ENCODE measurements at regions not wholly inside any gene's neighbourhood (a gene's known extent, or its start where the extent isn't known, plus 50 kb on each side); places are given as distances from the start of the nearest gene placed in this dataset.
A peak's percentile ranks its signal among the peaks of the same experiment; 100 is the strongest.

DNA sequence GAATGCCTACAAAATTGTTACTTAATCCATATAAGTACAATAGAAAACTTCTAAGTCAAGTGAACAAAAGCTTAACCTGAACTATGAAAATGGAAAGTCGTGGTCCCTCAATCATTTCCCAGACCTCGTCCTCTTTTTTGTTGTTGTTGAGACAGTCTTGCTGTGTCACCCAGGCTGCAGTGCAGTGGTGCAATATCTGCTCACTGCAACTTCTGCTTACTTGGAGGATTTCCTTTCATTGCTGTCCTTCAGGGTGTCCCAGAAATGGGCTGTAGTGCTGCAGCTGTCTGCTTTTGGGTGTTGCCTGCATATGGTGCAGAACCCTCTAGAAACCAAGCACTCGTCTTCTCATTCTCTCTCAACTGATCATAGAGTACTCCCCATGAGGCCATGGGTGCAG lies 75.0 kb upstream of the IL2 start:
- Histone ChIP-seq H3K36me3 (ENCODE audit: control insufficient read depth in 2 of 2, extremely low read depth in 1 of 2, insufficient read depth in 2 of 2, low read length in 2 of 2) (no peaks in the 10 kb centered on the region), H2AFZ (ENCODE audit: low read depth, low read length) (no peak overlapping the region), H3K4me1 (ENCODE audit: control insufficient read depth, extremely low read depth, insufficient read depth, low read length) (no peaks in the 10 kb centered on the region), H3K4me2 (ENCODE audit: insufficient read depth, low read length) (no peak overlapping the region), H3K27me3 (ENCODE audit: control insufficient read depth in 2 of 2, insufficient read depth in 2 of 2, low read length in 2 of 2) (peaks cover 3 to 12% of the 10 kb centered on the region in 2 experiments), H3K79me2 (ENCODE audit: control insufficient read depth, insufficient read depth, low read length) (no peaks in the 10 kb centered on the region), H3K27ac (ENCODE audit: insufficient read depth, low read depth, low read length) (no peak overlapping the region), H4K20me1 (replicated peaks; ENCODE audit: control insufficient read depth, extremely low read depth, insufficient read depth, low read length) (no peaks in the 10 kb centered on the region), H3K9me3 (replicated peaks; ENCODE audit: control insufficient read depth, insufficient read depth, low read length) (no peaks in the 10 kb centered on the region), H3K4me3 (replicated peaks in 1 of 3; ENCODE audit: insufficient read depth in 1 of 3, low read depth in 1 of 3, low read length in 3 of 3) (no peak overlapping the region), H3K9ac (replicated peaks; ENCODE audit: extremely low read depth, insufficient read depth, low read length) (no peak overlapping the region), H3K9me1 (replicated peaks; ENCODE audit: control insufficient read depth, extremely low read depth, insufficient read depth, low read length) (no peaks in the 10 kb centered on the region)
- no peak for FAIRE-seq
- intact Hi-C loops (cut with micrococcal nuclease) (no loop called here), dilution Hi-C loops (cut with MboI; ENCODE audit: extremely low pct_ligation_motif_present, low sequenced_read_pairs) (no loop called here)
- BruUV-seq (replicated peaks): no TSS peak
- ChIA-PET POLR2A (no interaction called here), CTCF (no interaction called here)
- TF ChIP-seq POLR2A (IDR thresholded peaks at IDR 0.05; ENCODE audit: low read depth, low read length): no peak
- DNase-seq (ENCODE audit: low read depth, low spot score): no peak

GRCh38 chr4:122531038-122531437 lies 74.5 kb upstream of the IL2 start:
- Histone ChIP-seq H3K9me3 (replicated peaks; ENCODE audit: control insufficient read depth, insufficient read depth, low read length) (no peaks in the 10 kb centered on the region), H3K4me1 (ENCODE audit: control insufficient read depth, extremely low read depth, insufficient read depth, low read length) (no peaks in the 10 kb centered on the region), H2AFZ (ENCODE audit: low read depth, low read length) (no peak overlapping the region), H4K20me1 (replicated peaks; ENCODE audit: control insufficient read depth, extremely low read depth, insufficient read depth, low read length) (no peaks in the 10 kb centered on the region), H3K9me1 (replicated peaks; ENCODE audit: control insufficient read depth, extremely low read depth, insufficient read depth, low read length) (no peaks in the 10 kb centered on the region), H3K9ac (replicated peaks; ENCODE audit: extremely low read depth, insufficient read depth, low read length) (no peak overlapping the region), H3K36me3 (ENCODE audit: control insufficient read depth in 2 of 2, extremely low read depth in 1 of 2, insufficient read depth in 2 of 2, low read length in 2 of 2) (no peaks in the 10 kb centered on the region), H3K27ac (ENCODE audit: insufficient read depth, low read depth, low read length) (no peak overlapping the region), H3K4me3 (replicated peaks in 1 of 3; ENCODE audit: insufficient read depth in 1 of 3, low read depth in 1 of 3, low read length in 3 of 3) (no peak overlapping the region), H3K4me2 (ENCODE audit: insufficient read depth, low read length) (no peak overlapping the region), H3K79me2 (ENCODE audit: control insufficient read depth, insufficient read depth, low read length) (no peaks in the 10 kb centered on the region), H3K27me3 (ENCODE audit: control insufficient read depth in 2 of 2, insufficient read depth in 2 of 2, low read length in 2 of 2) (peaks cover 3 to 11% of the 10 kb centered on the region in 2 experiments)
- BruUV-seq (replicated peaks): no TSS peak
- ChIA-PET CTCF (no interaction called here), POLR2A (no interaction called here)
- FAIRE-seq: peak; percentile 46
- dilution Hi-C loops (cut with MboI; ENCODE audit: extremely low pct_ligation_motif_present, low sequenced_read_pairs) (no loop called here), intact Hi-C loops (cut with micrococcal nuclease) (no loop called here)
- TF ChIP-seq, protein P1, sequence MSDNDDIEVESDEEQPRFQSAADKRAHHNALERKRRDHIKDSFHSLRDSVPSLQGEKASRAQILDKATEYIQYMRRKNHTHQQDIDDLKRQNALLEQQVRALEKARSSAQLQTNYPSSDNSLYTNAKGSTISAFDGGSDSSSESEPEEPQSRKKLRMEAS (IDR thresholded peaks at IDR 0.05; ENCODE audit: insufficient read depth, insufficient read length): no peak
- TF ChIP-seq POLR2AphosphoS5 (IDR thresholded peaks at IDR 0.05; ENCODE audit: insufficient read depth, low read depth, low read length): no peak
- TF ChIP-seq GATA2 (IDR thresholded peaks at IDR 0.05; ENCODE audit: insufficient read depth, insufficient read length, low read depth, low read length): no peak
- TF ChIP-seq POLR2A (IDR thresholded peaks at IDR 0.05; ENCODE audit: low read depth, low read length): no peak
- DNase-seq (ENCODE audit: low read depth, low spot score): no peak
